MG63 (cell line): ENCODE measurements at regions not wholly inside any gene's neighbourhood (a gene's known extent, or its start where the extent isn't known, plus 50 kb on each side); places are given as distances from the start of the nearest gene placed in this dataset.

Source experiments
- DNase-seq: peaks from one replicate; pipeline ENCODE4 v3.0.0-alpha.2; 2020
- H3K27me3 ChIP-seq: fragments of 250-450 bp; sonication (Bioruptor Pico); 2 replicates; pipeline ENCODE4 v1.5.1; 2020; ENCODE audit warnings: mild to moderate bottlenecking, moderate library complexity
- H3K36me3 ChIP-seq: fragments of 250-450 bp; sonication (Bioruptor Pico); 2 replicates; pipeline ENCODE4 v1.5.1; 2020; ENCODE audit warnings: mild to moderate bottlenecking, moderate library complexity
- H3K4me3 ChIP-seq: fragments of 250-450 bp; sonication (Bioruptor Pico); 2 replicates; pipeline ENCODE4 v1.5.1; 2020; ENCODE audit warnings: mild to moderate bottlenecking, moderate library complexity
- H3K9me3 ChIP-seq: fragments of 250-450 bp; sonication (Bioruptor Pico); 2 replicates; pipeline ENCODE4 v1.5.1; 2020; ENCODE audit warnings: mild to moderate bottlenecking, moderate library complexity

GRCh38 chr2:58852243-58852642 is 611.1 kb upstream of the FANCL start:
- DNase-seq: no peak
- H3K27me3 ChIP-seq: no peaks in the 10 kb centered on the region
- H3K36me3 ChIP-seq: no peaks in the 10 kb centered on the region
- no peaks in the 10 kb centered on the region for H3K9me3 ChIP-seq
- H3K4me3 ChIP-seq: no peak overlapping the region

- no peaks in the 10 kb centered on the region for H3K9me3 ChIP-seq
- no peaks in the 10 kb centered on the region; the same call in 1 of the 2 replicates for H3K27me3 ChIP-seq
- H3K4me3 ChIP-seq: no peak overlapping the region
- DNase-seq: no peak
- no peaks in the 10 kb centered on the region for H3K36me3 ChIP-seq
Observed at GRCh38 chr2:58851598-58851997, 610.5 kb upstream of the FANCL start.

- DNase-seq: no peak
- no peaks in the 10 kb centered on the region; the same call in 1 of the 2 replicates for H3K27me3 ChIP-seq
- no peaks in the 10 kb centered on the region for H3K36me3 ChIP-seq
- H3K9me3 ChIP-seq: no peaks in the 10 kb centered on the region
- no peak overlapping the region for H3K4me3 ChIP-seq
Observed at GRCh38 chr2:58845011-58845410, 603.9 kb upstream of the FANCL start.

GRCh38 chr2:58842501-58843155 is 601.5 kb upstream of the FANCL start:
- H3K4me3 ChIP-seq: no peak overlapping the region
- no peaks in the 10 kb centered on the region; the same call in 1 of the 2 replicates for H3K27me3 ChIP-seq
- no peaks in the 10 kb centered on the region for H3K36me3 ChIP-seq
- H3K9me3 ChIP-seq: no peaks in the 10 kb centered on the region
- no peak for DNase-seq

- Histone ChIP-seq H3K36me3 (no peaks in the 10 kb centered on the region), H3K4me3 (no peak overlapping the region), H3K27me3 (no peaks in the 10 kb centered on the region), H3K9me3 (no peaks in the 10 kb centered on the region; the same call in 1 of the 2 replicates)
- DNase-seq: peak; percentile 9
Observed at GRCh38 chr2:58834404-58834803, 593.3 kb upstream of the FANCL start.

- Histone ChIP-seq H3K4me3 (no peak overlapping the region), H3K36me3 (no peaks in the 10 kb centered on the region), H3K27me3 (no peaks in the 10 kb centered on the region), H3K9me3 (no peaks in the 10 kb centered on the region; the same call in 1 of the 2 replicates)
- no peak for DNase-seq
Observed at GRCh38 chr2:58826795-58827194, 585.7 kb upstream of the FANCL start.

- no peaks in the 10 kb centered on the region for H3K36me3 ChIP-seq
- peaks cover 2% of the 10 kb centered on the region; the same call in 1 of the 2 replicates for H3K27me3 ChIP-seq
- no peaks in the 10 kb centered on the region for H3K9me3 ChIP-seq
- no peak overlapping the region for H3K4me3 ChIP-seq
- no peak for DNase-seq
Observed at GRCh38 chr2:58812771-58813344, 571.7 kb upstream of the FANCL start.

- no peak overlapping the region for H3K4me3 ChIP-seq
- DNase-seq: no peak
- H3K9me3 ChIP-seq: no peaks in the 10 kb centered on the region
- no peaks in the 10 kb centered on the region for H3K27me3 ChIP-seq
- no peaks in the 10 kb centered on the region for H3K36me3 ChIP-seq
Observed at GRCh38 chr2:58805126-58805525, 564.0 kb upstream of the FANCL start.

- Histone ChIP-seq H3K27me3 (no peaks in the 10 kb centered on the region), H3K36me3 (no peaks in the 10 kb centered on the region), H3K9me3 (no peaks in the 10 kb centered on the region), H3K4me3 (no peak overlapping the region)
- DNase-seq: no peak
Observed at GRCh38 chr2:58803192-58803591, 562.1 kb upstream of the FANCL start.

GRCh38 chr2:58800881-58801280 is 559.8 kb upstream of the FANCL start:
- no peaks in the 10 kb centered on the region for H3K36me3 ChIP-seq
- H3K27me3 ChIP-seq: no peaks in the 10 kb centered on the region
- DNase-seq: no peak
- no peaks in the 10 kb centered on the region for H3K9me3 ChIP-seq
- no peak overlapping the region for H3K4me3 ChIP-seq

- DNase-seq: no peak
- Histone ChIP-seq H3K27me3 (no peaks in the 10 kb centered on the region), H3K36me3 (no peaks in the 10 kb centered on the region), H3K9me3 (no peaks in the 10 kb centered on the region), H3K4me3 (no peak overlapping the region)
Observed at GRCh38 chr2:58798676-58799208, 557.6 kb upstream of the FANCL start.

- Histone ChIP-seq H3K9me3 (no peaks in the 10 kb centered on the region), H3K27me3 (no peaks in the 10 kb centered on the region), H3K36me3 (no peaks in the 10 kb centered on the region), H3K4me3 (no peak overlapping the region)
- no peak for DNase-seq
Observed at GRCh38 chr2:58796239-58796910, 555.2 kb upstream of the FANCL start.

- DNase-seq: no peak
- no peaks in the 10 kb centered on the region for H3K36me3 ChIP-seq
- no peaks in the 10 kb centered on the region for H3K9me3 ChIP-seq
- H3K27me3 ChIP-seq: no peaks in the 10 kb centered on the region
- no peak overlapping the region for H3K4me3 ChIP-seq
Observed at GRCh38 chr2:58794916-58795315, 553.8 kb upstream of the FANCL start.

GRCh38 chr2:58794103-58794502 is 553.0 kb upstream of the FANCL start:
- no peak for DNase-seq
- Histone ChIP-seq H3K4me3 (no peak overlapping the region), H3K27me3 (no peaks in the 10 kb centered on the region), H3K9me3 (no peaks in the 10 kb centered on the region), H3K36me3 (no peaks in the 10 kb centered on the region)

GRCh38 chr2:58788402-58788801 is 547.3 kb upstream of the FANCL start:
- H3K36me3 ChIP-seq: no peaks in the 10 kb centered on the region
- DNase-seq: no peak
- H3K27me3 ChIP-seq: no peaks in the 10 kb centered on the region
- H3K4me3 ChIP-seq: no peak overlapping the region
- no peaks in the 10 kb centered on the region for H3K9me3 ChIP-seq

GRCh38 chr2:58770846-58771245 is 529.7 kb upstream of the FANCL start:
- no peak for DNase-seq
- Histone ChIP-seq H3K36me3 (no peaks in the 10 kb centered on the region), H3K4me3 (no peak overlapping the region), H3K27me3 (peaks cover 6% of the 10 kb centered on the region), H3K9me3 (no peaks in the 10 kb centered on the region)

- Histone ChIP-seq H3K9me3 (no peaks in the 10 kb centered on the region), H3K27me3 (peaks cover 6% of the 10 kb centered on the region), H3K4me3 (no peak overlapping the region), H3K36me3 (no peaks in the 10 kb centered on the region)
- DNase-seq: no peak
Observed at GRCh38 chr2:58769864-58770234, 528.7 kb upstream of the FANCL start.
